ENCODE measurements at regions not wholly inside any gene's neighbourhood (a gene's known extent, or its start where the extent isn't known, plus 50 kb on each side); places are given as distances from the start of the nearest gene placed in this dataset.

DNA sequence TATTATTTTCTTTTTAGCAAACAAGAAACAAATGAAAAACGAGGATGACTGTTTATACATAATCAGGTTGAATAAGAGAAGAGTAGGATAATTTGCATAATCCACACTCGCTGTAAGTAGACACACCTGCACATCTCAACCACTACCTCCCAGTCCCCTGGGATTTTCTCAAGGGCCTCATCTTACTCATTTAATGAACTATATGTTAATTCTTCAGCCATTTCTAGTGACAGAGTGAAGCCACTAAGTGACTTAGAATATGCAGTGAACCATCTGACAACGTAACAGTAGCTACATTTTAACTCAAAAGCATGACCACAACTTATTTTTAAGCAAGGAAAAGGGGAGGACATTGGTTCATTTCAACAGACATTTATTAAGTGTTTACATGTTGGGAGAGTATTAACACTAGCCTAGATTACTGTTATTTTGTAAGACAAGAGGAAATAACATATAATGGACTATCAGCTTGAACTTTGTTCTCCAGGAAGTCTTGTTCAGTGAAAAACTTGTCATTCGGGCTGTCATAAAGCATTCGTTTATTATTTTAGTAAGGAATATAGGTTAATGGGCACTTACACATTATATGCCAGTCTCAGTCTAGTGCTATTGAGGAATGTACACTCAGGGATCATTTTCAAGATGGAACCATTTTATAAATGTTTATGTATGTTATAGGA, 173.0 kb upstream of the ROBO2 start:
- Histone ChIP-seq H3K4me2 (ENCODE audit: low read length) (peak overlapping the region; percentile 64), H3K4me3 (ENCODE audit: low read length) (peak overlapping the region; percentile 39)

GRCh38 chr3:76869726-76870384, 170.0 kb upstream of the ROBO2 start:
- no peak overlapping the region for H3K27ac ChIP-seq (ENCODE audit: low read length)
- H3K79me2 ChIP-seq (ENCODE audit: low read length), result no peaks in the 10 kb centered on the region
- TF ChIP-seq EZH2phosphoT487 (IDR thresholded peaks at IDR 0.05; ENCODE audit: low read depth), result no peak
- TF ChIP-seq, protein P1, sequence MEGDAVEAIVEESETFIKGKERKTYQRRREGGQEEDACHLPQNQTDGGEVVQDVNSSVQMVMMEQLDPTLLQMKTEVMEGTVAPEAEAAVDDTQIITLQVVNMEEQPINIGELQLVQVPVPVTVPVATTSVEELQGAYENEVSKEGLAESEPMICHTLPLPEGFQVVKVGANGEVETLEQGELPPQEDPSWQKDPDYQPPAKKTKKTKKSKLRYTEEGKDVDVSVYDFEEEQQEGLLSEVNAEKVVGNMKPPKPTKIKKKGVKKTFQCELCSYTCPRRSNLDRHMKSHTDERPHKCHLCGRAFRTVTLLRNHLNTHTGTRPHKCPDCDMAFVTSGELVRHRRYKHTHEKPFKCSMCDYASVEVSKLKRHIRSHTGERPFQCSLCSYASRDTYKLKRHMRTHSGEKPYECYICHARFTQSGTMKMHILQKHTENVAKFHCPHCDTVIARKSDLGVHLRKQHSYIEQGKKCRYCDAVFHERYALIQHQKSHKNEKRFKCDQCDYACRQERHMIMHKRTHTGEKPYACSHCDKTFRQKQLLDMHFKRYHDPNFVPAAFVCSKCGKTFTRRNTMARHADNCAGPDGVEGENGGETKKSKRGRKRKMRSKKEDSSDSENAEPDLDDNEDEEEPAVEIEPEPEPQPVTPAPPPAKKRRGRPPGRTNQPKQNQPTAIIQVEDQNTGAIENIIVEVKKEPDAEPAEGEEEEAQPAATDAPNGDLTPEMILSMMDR (IDR thresholded peaks at IDR 0.05; ENCODE audit: low read depth, low read length), result no peak
- H3K9me3 ChIP-seq (ENCODE audit: insufficient read depth, low read length), result no peaks in the 10 kb centered on the region
- H3K27me3 ChIP-seq (ENCODE audit: low read depth, low read length), result no peaks in the 10 kb centered on the region
- no peaks in the 10 kb centered on the region for H4K20me1 ChIP-seq (ENCODE audit: insufficient read depth, low read length)
- no peaks in the 10 kb centered on the region for H3K36me3 ChIP-seq (replicated peaks; ENCODE audit: low read depth, low read length)
- H3K4me3 ChIP-seq (ENCODE audit: low read length), result no peak overlapping the region
- H3K4me1 ChIP-seq (ENCODE audit: low read length), result peaks cover 18% of the 10 kb centered on the region
- no peak overlapping the region for H3K9ac ChIP-seq (ENCODE audit: low read length)
- no peak overlapping the region for H3K4me2 ChIP-seq (ENCODE audit: low read length)
- H2AFZ ChIP-seq (ENCODE audit: low read depth, low read length), result no peak overlapping the region

More for the DNA sequence above, 173.0 kb upstream of the ROBO2 start:
- H3K79me2 ChIP-seq (ENCODE audit: low read length), result no peaks in the 10 kb centered on the region
- H3K36me3 ChIP-seq (replicated peaks; ENCODE audit: low read depth, low read length), result no peaks in the 10 kb centered on the region
- peaks cover 18% of the 10 kb centered on the region for H3K4me1 ChIP-seq (ENCODE audit: low read length)
- H3K27me3 ChIP-seq (ENCODE audit: low read depth, low read length), result no peaks in the 10 kb centered on the region
- no peaks in the 10 kb centered on the region for H4K20me1 ChIP-seq (ENCODE audit: insufficient read depth, low read length)
- peak overlapping the region; percentile 44 for H3K27ac ChIP-seq (ENCODE audit: low read length)
- peak overlapping the region; percentile 32; the same call in 1 of the 2 replicates for H2AFZ ChIP-seq (ENCODE audit: low read depth, low read length)
- H3K9me3 ChIP-seq (ENCODE audit: insufficient read depth, low read length), result no peaks in the 10 kb centered on the region
- no peak for TF ChIP-seq EZH2phosphoT487 (IDR thresholded peaks at IDR 0.05; ENCODE audit: low read depth)
- TF ChIP-seq, protein P1 (IDR thresholded peaks at IDR 0.05; ENCODE audit: low read depth, low read length), result no peak
- H3K9ac ChIP-seq (ENCODE audit: low read length), result peak overlapping the region; percentile 9; the same call in 1 of the 2 replicates

GRCh38 chr3:76871655-76872054, 168.2 kb upstream of the ROBO2 start:
- peaks cover 13% of the 10 kb centered on the region for H3K4me1 ChIP-seq (ENCODE audit: low read length)
- H3K27ac ChIP-seq (ENCODE audit: low read length), result no peak overlapping the region
- H3K9me3 ChIP-seq (ENCODE audit: insufficient read depth, low read length), result no peaks in the 10 kb centered on the region
- no peak overlapping the region for H3K4me3 ChIP-seq (ENCODE audit: low read length)
- H3K9ac ChIP-seq (ENCODE audit: low read length), result no peak overlapping the region
- TF ChIP-seq EZH2phosphoT487 (IDR thresholded peaks at IDR 0.05; ENCODE audit: low read depth), result no peak
- TF ChIP-seq, protein P1 (IDR thresholded peaks at IDR 0.05; ENCODE audit: low read depth, low read length), result no peak
- H3K36me3 ChIP-seq (replicated peaks; ENCODE audit: low read depth, low read length), result no peaks in the 10 kb centered on the region
- H3K27me3 ChIP-seq (ENCODE audit: low read depth, low read length), result no peaks in the 10 kb centered on the region
- no peaks in the 10 kb centered on the region for H4K20me1 ChIP-seq (ENCODE audit: insufficient read depth, low read length)
- H3K79me2 ChIP-seq (ENCODE audit: low read length), result no peaks in the 10 kb centered on the region
- no peak overlapping the region for H3K4me2 ChIP-seq (ENCODE audit: low read length)
- H2AFZ ChIP-seq (ENCODE audit: low read depth, low read length), result no peak overlapping the region

DNA sequence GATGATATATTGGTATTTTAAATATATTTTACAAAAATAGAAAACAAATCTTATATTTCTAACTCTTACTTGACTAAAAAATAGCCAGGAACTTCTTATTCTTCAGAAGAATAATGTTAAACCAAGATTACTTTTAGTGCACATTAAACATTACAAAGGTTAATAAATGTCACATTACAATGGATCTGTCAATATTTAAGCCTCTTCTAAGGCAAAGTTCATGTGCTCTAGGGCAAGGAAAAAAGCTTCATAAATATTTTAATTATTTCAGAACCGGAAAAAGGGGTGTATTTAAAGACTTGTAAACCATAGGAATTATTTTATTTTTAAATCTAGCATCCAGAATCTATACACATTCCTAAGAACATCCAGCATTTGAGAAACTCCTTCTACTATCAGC, 166.9 kb upstream of the ROBO2 start:
- no peak overlapping the region for H3K4me3 ChIP-seq (ENCODE audit: low read length)

More for the DNA sequence above, 166.9 kb upstream of the ROBO2 start:
- TF ChIP-seq, protein P1 (IDR thresholded peaks at IDR 0.05; ENCODE audit: low read depth, low read length), result no peak
- TF ChIP-seq EZH2phosphoT487 (IDR thresholded peaks at IDR 0.05; ENCODE audit: low read depth), result no peak
- Histone ChIP-seq H3K4me1 (ENCODE audit: low read length) (no peaks in the 10 kb centered on the region), H3K9me3 (ENCODE audit: insufficient read depth, low read length) (no peaks in the 10 kb centered on the region), H3K36me3 (replicated peaks; ENCODE audit: low read depth, low read length) (no peaks in the 10 kb centered on the region), H4K20me1 (ENCODE audit: insufficient read depth, low read length) (no peaks in the 10 kb centered on the region), H3K79me2 (ENCODE audit: low read length) (no peaks in the 10 kb centered on the region), H3K27ac (ENCODE audit: low read length) (no peak overlapping the region), H3K27me3 (ENCODE audit: low read depth, low read length) (no peaks in the 10 kb centered on the region), H3K9ac (ENCODE audit: low read length) (no peak overlapping the region), H3K4me2 (ENCODE audit: low read length) (no peak overlapping the region), H2AFZ (ENCODE audit: low read depth, low read length) (no peak overlapping the region)

All from OCI-LY3 (cell line).